Suppressor macrophage treated with lipopolysaccharide for 1 hour (primary cell): ENCODE measurements at regions not wholly inside any gene's neighbourhood (a gene's known extent, or its start where the extent isn't known, plus 50 kb on each side); places are given as distances from the start of the nearest gene placed in this dataset.
"Not testable (repeated sequence)": the region's sequence is repeated elsewhere in the genome, so short reads cannot be mapped to it uniquely, and the experiment has no call there.

Source experiments
- DNase-seq, 3 donors: peaks; one replicate each; pipeline ENCODE4 v3.0.0-alpha.2; 2020 to 2022

- DNase-seq: no peak
These were observed 219.9 kb upstream of the IRS2 start for GRCh38 chr13:110006304-110006703.

DNA sequence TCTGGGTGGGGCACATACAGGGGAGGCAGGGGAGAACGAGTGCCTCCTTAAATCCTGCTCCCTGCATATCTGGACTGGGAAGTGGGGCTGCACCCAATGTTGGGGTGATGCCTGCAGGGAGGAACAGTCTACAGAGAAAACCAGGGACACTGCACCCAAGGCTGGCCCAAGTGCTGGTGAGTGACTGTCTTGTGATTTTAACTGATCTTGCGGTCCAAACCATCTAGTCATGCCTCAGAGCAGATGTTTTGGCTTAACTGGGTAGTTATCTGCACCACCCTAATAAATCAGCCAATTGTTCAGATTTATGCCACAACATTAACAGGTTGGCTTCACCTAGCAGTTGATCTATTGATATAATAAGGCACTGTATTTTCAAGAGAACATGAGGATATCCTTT lies 219.2 kb upstream of the IRS2 start:
- DNase-seq: no peak

DNA sequence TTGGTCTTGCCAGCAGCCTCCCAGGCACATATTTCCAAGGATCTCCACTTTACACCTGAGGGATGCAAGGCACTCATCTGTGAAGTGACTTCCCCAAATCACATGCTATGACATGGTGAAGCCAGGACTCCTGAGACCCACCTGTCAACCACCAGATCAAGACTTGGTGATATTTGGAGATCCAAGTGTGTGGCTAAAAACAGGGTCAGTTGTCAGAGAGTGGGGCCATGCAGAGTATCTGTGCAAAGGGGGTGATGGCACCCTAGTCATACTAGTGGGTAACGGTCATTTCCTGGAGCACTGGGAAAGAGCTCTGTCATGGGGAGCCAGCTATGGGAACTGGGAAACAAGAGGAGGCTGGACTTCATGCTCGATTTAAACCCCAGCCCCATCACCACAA lies 218.4 kb upstream of the IRS2 start:
- DNase-seq: no peak

DNA sequence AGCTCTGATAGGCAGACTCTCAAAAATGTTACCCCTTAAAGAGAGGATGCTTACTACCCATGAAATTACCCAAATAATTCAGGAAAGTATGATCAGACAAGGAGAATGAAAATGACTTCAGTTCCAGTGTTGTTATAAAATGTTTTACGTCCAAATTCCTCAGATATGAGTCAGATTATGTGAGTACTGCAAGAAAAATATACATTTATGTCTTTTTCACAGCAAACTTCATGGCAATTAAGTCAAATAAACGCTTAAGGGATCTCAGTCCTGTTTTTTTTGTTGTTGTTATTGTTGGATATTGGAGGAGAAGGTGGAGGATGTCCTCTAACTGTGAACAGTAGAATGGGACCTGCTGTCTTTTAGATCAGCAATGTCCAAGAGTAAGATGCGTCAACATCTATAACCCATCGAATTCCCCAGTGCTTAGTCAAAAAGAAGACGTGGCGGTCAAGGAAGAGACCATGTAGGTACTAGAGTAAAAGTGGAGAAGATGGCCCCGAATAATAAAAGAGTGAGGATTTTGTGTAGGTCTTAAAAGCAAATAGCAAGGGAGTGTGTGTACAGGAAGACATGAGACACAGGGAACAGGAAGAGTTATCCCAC lies 215.4 kb upstream of the IRS2 start:
- no peak for DNase-seq

GRCh38 chr13:110000534-110001345 lies 214.4 kb upstream of the IRS2 start:
- no peak for DNase-seq

DNA sequence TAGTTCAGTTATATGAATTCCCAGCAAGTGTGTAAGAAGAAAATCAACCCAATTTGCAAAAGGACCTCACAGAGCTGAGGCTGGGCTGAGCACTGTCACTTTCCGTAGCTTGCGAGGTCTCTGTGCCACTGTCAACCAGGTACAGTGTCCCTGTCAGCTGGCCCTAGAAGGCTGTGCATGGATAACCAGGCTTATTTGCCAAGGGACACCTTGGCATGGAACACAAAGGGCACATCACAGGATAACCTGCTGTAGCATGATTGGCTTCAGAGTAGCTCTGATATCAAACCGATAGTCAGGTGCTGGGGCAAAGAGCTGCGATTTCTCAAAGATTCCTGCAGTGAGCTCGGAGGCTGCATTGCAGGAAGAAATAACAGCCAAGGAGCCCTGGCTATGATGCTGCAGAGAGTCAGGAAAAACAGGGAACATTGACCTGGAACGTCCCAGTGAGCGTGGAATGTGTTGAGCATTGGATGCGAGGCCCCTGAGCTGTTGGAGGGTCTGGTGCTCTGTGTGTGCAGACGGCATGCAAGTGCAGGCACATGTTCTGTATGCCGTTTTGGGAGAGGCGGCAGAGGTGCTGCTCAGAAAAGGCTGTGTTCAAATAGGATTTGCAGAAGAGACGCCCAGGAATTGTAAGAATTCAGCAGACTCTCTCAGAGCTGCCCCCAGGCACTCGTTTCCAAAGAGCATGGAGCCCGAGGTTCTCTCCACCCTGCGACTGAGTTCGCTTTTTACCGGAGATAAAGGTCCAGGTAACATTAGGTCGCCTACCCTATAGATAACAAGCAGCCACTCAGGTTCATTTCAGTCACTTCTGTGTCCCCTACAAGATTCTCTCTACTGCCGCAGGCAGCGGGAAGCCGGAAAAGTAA lies 213.5 kb upstream of the IRS2 start:
- DNase-seq: no peak

GRCh38 chr13:109998684-109999533 lies 212.5 kb upstream of the IRS2 start:
- peak; percentile 41 to 81 (median 66) for DNase-seq

DNA sequence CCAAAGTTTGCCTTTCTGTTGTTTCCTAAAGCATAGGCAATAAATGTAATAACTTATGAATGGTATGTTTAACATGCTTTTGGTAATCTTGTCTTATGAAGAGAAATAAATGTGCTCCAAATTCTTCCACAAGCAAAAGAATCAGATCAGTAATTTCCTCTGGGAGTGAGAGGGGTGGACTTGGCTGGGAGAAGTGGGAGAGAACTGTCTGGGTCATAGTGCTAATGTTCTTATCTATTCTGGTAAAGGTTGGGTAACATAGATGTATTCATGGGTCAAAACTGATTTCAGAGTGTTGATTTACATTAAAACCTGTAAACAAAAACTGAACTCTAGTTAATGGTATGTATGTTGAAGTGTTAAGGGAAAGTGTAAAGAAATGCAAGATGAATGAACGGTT lies 211.7 kb upstream of the IRS2 start:
- DNase-seq: no peak

DNA sequence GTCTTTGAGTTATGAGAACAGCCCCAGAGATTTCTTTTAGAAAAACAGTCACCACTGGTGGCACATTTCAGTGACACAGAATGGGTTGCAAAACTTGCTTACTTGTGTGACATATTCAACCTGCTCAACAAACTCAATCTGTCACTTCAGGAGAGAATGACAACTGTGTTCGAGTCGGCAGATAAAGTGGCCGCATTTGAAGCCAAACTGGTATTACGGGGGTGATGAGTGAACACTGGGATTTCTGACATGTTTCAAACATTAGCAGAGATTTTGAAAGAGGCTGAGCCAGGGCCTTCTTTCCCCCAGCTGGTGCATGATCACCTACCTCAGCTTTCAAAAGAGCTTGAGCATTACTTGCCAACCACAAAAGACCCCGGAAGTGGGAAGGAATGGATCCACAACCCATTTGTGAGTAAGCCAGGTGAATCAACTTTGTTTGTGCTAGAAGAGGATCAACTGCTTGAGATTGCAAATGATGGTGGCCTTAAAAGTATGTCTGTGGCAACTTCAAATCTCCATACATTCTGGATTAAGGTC lies 210.7 kb upstream of the IRS2 start:
- DNase-seq: not testable (repeated sequence)

DNA sequence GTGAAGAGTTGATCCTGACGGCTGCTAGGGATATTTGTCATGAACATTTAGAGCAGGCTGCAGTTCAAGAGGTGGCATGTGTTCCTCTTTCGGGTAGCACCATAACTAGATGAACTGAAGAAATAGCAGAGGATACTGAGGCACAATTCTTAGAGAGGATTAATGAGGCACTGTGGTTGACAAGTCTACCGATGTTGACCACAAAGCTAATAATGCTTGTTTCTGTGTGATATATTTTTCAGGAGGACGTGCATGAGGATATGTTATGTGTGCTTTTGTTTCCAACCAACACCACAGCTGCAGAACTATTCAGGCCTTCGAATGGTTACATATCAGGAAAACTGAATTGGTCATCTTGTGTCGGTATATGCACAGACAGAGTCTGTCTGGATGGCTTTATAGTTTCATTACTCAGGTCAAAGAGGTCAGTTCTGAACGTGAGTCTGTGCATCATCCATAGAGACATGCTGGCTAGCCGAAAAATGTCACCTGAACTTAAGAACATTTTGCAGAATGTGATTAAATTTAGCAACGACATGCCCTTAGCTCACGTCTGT lies 210.1 kb upstream of the IRS2 start:
- DNase-seq: no peak

GRCh38 chr13:109995578-109995977 lies 209.2 kb upstream of the IRS2 start:
- DNase-seq: no peak

DNA sequence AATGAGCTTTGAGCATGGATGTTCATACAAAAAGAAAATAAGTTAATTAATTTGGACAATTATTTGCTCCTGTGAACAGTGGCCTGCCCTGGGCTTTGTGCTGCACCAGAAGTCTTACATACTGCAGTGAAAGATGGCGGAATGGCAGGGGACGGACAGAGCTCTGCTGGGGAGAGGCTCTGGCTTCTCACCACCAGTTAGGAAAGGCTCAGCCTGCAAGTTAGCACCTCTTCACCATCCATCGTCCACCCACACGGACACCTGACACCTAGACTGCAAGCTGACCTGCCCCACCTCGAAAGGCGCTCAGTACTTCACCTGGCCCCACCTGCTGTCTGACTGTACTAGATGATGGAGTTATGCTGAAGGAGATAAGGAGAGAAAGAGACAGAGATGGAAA lies 203.9 kb upstream of the IRS2 start:
- DNase-seq: no peak

- DNase-seq: no peak
These were observed 203.3 kb upstream of the IRS2 start for GRCh38 chr13:109989686-109990085.

DNA sequence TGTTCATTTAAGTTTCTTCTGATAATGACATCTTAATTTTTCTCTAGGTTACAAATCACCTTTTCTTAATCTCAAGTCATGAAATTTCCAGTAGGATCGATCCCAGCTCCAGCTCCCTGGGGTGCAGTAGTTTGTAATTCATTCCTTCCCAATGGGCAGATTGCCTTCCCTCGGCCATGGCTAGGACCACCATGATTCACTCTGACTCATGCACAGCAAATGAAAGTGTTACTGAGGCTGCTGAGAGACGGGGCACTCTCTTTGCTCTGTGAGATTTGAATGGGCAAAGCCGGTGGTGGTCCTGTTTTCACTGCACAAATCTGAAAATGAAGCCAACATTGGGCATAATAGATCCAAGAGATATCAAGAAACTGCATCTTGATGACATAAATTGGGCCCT lies 202.8 kb upstream of the IRS2 start:
- no peak for DNase-seq

- no peak for DNase-seq
These were observed 200.5 kb upstream of the IRS2 start for GRCh38 chr13:109986851-109987250.

DNA sequence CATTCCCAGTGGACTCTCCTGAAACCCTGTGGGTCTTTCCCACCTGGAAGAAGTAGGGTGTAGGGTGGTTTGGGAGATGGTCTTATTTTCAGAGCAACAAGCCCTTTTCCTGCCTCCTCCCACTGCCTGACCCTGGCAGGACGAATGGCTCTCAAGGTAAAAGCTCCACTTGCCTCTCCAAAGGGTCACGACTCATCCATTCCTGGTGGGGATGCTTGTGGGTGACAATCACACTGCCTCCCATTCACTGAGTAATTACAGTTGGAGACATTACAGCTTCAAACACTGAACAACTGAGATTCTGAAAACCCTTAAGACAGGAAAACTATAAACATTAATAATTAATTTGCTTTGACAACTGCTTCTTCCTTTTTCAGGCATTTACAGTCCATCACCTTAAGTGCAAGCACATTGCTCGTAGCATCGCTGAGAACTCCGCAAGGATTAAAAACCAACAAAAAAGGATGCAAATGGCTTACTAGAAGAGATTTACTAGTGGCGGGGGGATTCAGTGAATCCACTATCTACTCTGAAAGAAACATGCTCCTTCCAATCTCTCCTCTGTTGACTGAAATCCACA lies 199.6 kb upstream of the IRS2 start:
- no peak for DNase-seq

DNA sequence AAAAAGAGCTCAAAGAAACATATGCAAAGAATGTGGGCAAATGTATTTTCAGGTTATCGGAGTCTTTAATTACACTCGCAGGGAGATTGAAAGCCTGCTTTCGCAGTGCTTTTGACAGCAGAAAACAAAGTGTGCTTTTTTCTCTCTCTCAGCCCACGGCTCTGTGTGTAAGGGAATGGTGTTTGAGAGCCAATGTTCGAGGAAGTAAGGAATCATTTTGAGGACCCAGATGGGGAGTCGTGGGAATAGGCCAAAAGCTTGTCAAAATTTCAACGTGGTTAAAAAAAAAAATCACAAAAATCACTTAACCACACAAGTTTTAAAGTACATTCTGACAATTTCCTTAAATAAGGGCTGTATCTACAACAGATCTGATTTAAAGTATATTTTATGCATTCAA lies 197.1 kb upstream of the IRS2 start:
- DNase-seq: no peak

GRCh38 chr13:109981000-109981399 lies 194.6 kb upstream of the IRS2 start:
- DNase-seq: no peak

DNA sequence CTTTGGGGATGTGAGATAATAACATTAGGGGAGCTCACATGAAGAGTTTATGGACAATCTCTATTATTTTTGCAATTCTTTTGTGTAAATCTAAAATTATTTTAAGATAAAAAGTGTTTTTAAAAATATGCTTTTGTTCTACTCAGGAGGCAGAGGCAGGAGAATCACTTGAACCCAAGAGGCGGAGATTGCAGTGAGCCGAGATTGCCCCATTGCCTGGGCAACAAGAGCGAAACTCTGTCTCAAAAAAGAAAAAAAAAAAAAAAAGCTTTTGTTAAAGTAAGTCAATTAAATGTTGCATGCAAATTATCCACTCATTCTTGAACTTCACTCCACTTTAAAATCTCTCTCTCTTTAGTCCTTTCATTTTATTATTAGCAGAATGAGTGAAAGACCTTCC lies 193.3 kb upstream of the IRS2 start:
- DNase-seq: not testable (repeated sequence)

DNA sequence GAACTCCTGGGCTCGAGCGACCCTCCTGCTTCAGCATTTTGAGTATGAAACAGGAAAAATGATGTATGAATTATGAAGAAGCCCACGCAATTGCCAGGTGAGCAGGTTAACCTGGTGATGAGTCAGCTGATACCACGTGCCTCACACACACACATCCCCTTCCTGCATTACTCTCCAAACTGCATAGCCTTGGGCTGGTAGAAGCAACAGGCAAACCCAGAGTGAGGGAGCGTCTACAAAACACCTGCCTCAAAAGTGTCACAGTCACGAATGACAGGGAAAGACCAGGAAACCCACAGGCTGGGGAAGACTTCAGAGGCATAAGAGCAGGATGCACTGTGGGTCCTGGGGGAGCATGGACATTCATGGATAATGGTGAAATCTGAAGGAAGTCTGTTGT lies 192.8 kb upstream of the IRS2 start:
- no peak for DNase-seq

DNA sequence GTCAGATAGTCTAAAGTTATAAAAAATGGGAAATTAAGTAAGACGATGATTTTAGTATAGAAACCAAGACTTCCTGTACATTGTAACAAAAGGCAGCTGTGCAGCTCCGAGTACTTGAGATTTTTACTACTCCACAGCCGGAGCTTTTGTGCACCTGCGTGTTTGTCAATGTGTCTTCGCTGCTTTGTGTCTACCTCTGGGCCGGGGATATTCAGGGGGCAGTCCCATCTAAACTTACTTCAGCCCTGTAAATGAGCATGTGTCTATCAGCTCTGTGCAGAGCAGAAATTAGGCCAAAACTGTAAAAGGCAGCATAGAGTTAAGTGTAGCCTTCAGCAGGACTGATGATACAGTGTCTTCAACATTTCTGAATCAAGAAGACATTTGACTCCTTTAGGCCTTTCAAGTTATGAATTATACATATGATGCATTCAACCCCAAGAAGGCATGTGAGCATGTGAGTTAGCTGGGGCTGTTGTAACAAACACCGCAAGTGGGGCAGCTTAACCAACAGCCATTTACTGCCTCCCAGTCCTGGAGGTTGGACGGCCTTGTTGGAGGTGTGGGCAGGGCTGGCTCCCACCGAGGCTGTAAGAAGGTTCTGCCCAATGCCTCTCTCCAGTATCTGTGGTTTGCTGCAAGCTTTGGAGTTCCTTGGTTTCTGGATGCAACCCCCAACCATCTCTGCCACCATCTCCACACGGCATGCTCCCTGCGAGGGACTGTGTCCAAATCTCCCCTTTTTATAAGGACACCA lies 191.0 kb upstream of the IRS2 start:
- DNase-seq: no peak
